Right atrium auricular region (tissue), 2 donors: ENCODE measurements at regions not wholly inside any gene's neighbourhood (a gene's known extent, or its start where the extent isn't known, plus 50 kb on each side); places are given as distances from the start of the nearest gene placed in this dataset.

Experiments
- DNase-seq: peaks from one replicate; pipeline ENCODE4 v3.0.0-alpha.2; 2019; ENCODE audit warnings: low spot score
- H3K27ac ChIP-seq, 2 donors: fragments of 200-600 bp; sonication (generic); 1 replicate in 1 of 2; 2 replicates in 1 of 2; pipeline ENCODE4 v1.5.1; 2016 to 2019
- H3K27me3 ChIP-seq, 2 donors: fragments of 200-600 bp; sonication (generic); one replicate each; pipeline versions ENCODE4 v1.5.1 to v1.6.0; 2017 to 2019
- H3K36me3 ChIP-seq: fragments of 200-600 bp; sonication (generic); one replicate; pipeline ENCODE4 v1.5.1; 2016
- H3K4me1 ChIP-seq, 2 donors: fragments of 200-600 bp; sonication (generic); one replicate each; pipeline versions ENCODE4 v1.5.1 to v1.6.0; 2017 to 2019
- H3K4me3 ChIP-seq, 2 donors: fragments of 200-600 bp; sonication (generic); 1 replicate in 1 of 2; 2 replicates in 1 of 2; pipeline ENCODE4 v1.5.1; 2017 to 2019; ENCODE audit warnings: mild to moderate bottlenecking in 1 of 2, moderate library complexity in 1 of 2
- H3K9me3 ChIP-seq, 2 donors: fragments of 200-600 bp; sonication (generic); one replicate each; pipeline ENCODE4 v1.5.1; 2019
- TF ChIP-seq, protein P1 (sequence below), 2 donors: fragments of 200-600 bp; sonication (generic); IDR thresholded peaks; one replicate each; pipeline ENCODE4 v1.5.1; 2019; ENCODE audit warnings: antibody characterized with exemption in 2 of 2

DNA sequence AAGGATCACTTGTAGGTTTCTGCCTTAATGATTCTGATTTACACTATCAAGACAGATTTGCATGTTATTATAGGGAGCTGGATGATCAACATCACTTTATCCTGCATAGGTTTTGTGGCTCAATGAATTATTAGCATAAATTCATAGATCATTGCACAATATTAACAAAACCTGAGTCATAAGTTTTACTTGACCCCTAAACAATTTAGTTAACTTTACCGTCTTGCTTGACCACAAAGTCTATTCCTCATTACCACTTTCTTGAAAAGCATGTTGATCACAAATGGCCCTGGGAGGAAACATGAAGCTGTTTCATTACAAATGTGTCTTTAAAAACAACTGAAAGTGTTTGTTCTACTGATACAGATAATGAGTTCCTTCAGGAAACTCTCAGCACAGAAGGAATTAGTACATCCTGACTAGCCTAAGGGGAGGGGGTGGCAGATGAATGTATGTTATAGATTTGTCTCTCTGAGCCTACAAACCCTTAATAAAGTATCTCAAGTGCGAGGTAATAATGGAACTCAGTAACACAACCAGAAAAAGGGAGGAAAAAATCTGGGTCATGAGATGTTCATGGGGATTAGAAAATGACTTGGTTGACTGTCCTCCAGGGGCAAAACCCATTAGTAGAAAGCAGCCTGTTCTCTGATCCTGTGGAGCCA, 303.4 kb downstream of the PIK3C3 start:
- DNase-seq: no peak
- Histone ChIP-seq H3K27me3 (no peaks in the 10 kb centered on the region), H3K9me3 (peaks cover 0 to 11% of the 10 kb centered on the region in 2 donors), H3K4me3 (no peak overlapping the region), H3K36me3 (no peaks in the 10 kb centered on the region), H3K27ac (no peak overlapping the region), H3K4me1 (no peaks in the 10 kb centered on the region)
- TF ChIP-seq, protein P1, sequence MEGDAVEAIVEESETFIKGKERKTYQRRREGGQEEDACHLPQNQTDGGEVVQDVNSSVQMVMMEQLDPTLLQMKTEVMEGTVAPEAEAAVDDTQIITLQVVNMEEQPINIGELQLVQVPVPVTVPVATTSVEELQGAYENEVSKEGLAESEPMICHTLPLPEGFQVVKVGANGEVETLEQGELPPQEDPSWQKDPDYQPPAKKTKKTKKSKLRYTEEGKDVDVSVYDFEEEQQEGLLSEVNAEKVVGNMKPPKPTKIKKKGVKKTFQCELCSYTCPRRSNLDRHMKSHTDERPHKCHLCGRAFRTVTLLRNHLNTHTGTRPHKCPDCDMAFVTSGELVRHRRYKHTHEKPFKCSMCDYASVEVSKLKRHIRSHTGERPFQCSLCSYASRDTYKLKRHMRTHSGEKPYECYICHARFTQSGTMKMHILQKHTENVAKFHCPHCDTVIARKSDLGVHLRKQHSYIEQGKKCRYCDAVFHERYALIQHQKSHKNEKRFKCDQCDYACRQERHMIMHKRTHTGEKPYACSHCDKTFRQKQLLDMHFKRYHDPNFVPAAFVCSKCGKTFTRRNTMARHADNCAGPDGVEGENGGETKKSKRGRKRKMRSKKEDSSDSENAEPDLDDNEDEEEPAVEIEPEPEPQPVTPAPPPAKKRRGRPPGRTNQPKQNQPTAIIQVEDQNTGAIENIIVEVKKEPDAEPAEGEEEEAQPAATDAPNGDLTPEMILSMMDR (IDR thresholded peaks at IDR 0.05): no peak

DNA sequence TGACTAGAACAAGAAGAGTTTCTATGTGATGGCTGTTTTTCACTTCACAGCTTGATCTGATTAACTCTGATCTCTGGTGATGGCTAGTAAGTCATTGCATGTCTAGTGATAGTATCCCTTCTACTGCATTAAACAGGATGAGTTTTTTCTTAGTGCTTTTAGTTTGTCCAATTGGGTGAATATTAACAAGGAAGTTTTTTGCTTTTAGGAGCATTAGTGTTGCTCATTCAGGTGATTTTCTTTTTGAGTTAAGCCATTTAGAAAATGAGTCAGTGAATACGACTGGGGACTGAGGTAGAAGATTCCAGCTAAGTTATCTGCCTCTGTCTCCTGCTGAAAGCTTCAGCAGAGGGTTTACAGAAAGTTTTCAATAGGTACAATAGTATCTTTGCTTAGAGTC, 306.7 kb downstream of the PIK3C3 start:
- Histone ChIP-seq H3K36me3 (no peaks in the 10 kb centered on the region), H3K27me3 (no peaks in the 10 kb centered on the region), H3K4me3 (no peak overlapping the region), H3K27ac (no peak overlapping the region), H3K9me3 (no peaks in the 10 kb centered on the region), H3K4me1 (no peaks in the 10 kb centered on the region)
- no peak for DNase-seq
- TF ChIP-seq, protein P1 (IDR thresholded peaks at IDR 0.05): no peak

DNA sequence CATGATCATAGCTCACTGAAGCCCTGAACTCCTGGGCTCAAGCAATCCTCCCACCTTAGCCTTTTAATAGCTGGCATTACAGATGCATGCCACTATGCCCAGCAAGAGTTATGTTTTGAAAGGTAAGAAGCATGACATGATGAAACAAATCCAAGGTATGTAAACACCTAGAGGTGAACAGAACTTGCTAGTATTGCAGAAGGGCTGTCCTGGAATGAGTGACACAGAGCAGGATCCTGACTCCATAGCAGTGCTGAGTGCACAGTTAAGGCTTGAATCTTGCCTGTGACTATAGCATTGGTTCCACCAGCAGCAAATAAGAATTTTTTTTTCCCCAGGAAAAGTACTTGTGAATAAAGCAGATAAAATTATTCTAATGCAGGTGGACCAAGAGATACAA, 309.5 kb downstream of the PIK3C3 start:
- Histone ChIP-seq H3K4me1 (no peaks in the 10 kb centered on the region), H3K27ac (no peak overlapping the region), H3K36me3 (no peaks in the 10 kb centered on the region), H3K9me3 (no peaks in the 10 kb centered on the region), H3K27me3 (no peaks in the 10 kb centered on the region), H3K4me3 (no peak overlapping the region)
- DNase-seq: no peak
- TF ChIP-seq, protein P1 (IDR thresholded peaks at IDR 0.05): no peak

DNA sequence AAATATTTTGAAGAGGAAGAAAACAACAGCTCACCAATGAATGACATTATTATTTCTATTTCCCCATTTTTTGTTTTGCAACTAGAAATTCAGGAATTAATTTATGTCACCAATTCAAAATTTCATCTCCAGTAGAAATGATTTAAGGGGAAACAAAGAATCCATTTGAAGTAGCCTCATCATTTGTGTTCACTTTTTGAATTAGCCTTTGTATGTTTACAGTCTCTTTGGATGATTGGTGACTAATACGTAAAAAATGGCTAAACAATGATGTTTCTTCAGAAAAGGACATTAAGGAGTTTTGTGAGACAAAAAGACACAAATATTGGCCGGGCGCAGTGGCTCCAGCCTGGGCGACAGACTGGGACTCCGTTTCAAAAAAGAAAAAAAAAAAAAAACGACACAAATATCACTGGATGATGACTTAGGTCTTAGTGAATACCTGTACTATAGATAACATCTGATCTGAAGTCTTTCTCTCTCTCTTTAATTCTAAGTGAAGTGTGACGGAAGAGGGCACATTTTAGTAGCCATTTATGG, 313.2 kb downstream of the PIK3C3 start:
- H3K36me3 ChIP-seq: no peaks in the 10 kb centered on the region
- H3K4me1 ChIP-seq: no peaks in the 10 kb centered on the region
- H3K27ac ChIP-seq: no peak overlapping the region
- H3K27me3 ChIP-seq: no peaks in the 10 kb centered on the region
- no peak overlapping the region for H3K4me3 ChIP-seq
- TF ChIP-seq, protein P1 (IDR thresholded peaks at IDR 0.05): no peak
- H3K9me3 ChIP-seq: no peaks in the 10 kb centered on the region
- no peak for DNase-seq

DNA sequence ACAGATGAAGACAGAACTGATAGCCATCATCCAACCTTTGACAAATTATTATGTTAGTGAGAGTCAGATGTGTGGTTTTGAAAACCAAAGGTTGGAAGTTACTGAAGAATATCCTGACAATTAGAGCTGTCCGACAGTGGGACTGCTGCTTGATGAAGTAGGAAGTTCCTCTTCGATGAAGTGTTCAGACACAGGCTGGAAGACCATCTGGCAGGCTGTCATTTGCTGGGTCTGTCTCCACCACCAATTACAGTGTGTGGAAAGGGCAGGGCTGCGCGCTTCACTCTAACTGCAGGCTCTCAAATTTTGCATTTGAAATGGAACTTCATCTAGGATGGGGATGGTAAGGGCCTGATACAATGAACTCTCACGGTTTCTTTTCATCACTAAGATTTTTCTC, 313.8 kb downstream of the PIK3C3 start:
- Histone ChIP-seq H3K4me1 (no peaks in the 10 kb centered on the region), H3K9me3 (no peaks in the 10 kb centered on the region), H3K36me3 (no peaks in the 10 kb centered on the region), H3K4me3 (no peak overlapping the region), H3K27me3 (no peaks in the 10 kb centered on the region), H3K27ac (no peak overlapping the region)
- TF ChIP-seq, protein P1 (IDR thresholded peaks at IDR 0.05): no peak
- no peak for DNase-seq
